ENCODE measurements at regions not wholly inside any gene's neighbourhood (a gene's known extent, or its start where the extent isn't known, plus 50 kb on each side); places are given as distances from the start of the nearest gene placed in this dataset.

- Histone ChIP-seq H4K20me1 (ENCODE audit: insufficient read depth, low read length) (no peaks in the 10 kb centered on the region), H3K9ac (ENCODE audit: low read length) (no peak overlapping the region), H3K27ac (ENCODE audit: low read depth, low read length, poor library complexity, severe bottlenecking) (no peak overlapping the region), H3K27me3 (ENCODE audit: insufficient read depth, low read length) (no peaks in the 10 kb centered on the region), H3K4me1 (ENCODE audit: insufficient read depth, low read length, severe bottlenecking) (no peaks in the 10 kb centered on the region), H2AFZ (ENCODE audit: low read length) (no peak overlapping the region), H3K4me2 (ENCODE audit: low read length) (no peak overlapping the region), H3K4me3 (ENCODE audit: low read depth, low read length, poor library complexity, severe bottlenecking) (no peak overlapping the region), H3K9me2 (ENCODE audit: low read depth, low read length) (no peaks in the 10 kb centered on the region), H3K36me3 (ENCODE audit: insufficient read depth, low read length) (no peaks in the 10 kb centered on the region), H3K79me2 (ENCODE audit: insufficient read depth, low read length) (no peaks in the 10 kb centered on the region), H3K9me3 (ENCODE audit: low read length) (no peaks in the 10 kb centered on the region), H3F3A (ENCODE audit: insufficient read depth, low read length) (no peaks in the 10 kb centered on the region)
- TF ChIP-seq EZH2 (IDR thresholded peaks at IDR 0.05; ENCODE audit: borderline replicate concordance, low read length) (no peak), CTCF (IDR thresholded peaks at IDR 0.05; ENCODE audit: low read length) (no peak)
Measured at GRCh38 chr12:131455581-131456110, 255.2 kb upstream of the SFSWAP start.

GRCh38 chr12:131456301-131457027 lies 254.4 kb upstream of the SFSWAP start:
- no peak overlapping the region for H3K4me3 ChIP-seq (ENCODE audit: low read depth, low read length, poor library complexity, severe bottlenecking)
- H3F3A ChIP-seq (ENCODE audit: insufficient read depth, low read length): no peaks in the 10 kb centered on the region
- TF ChIP-seq EZH2 (IDR thresholded peaks at IDR 0.05; ENCODE audit: borderline replicate concordance, low read length) (no peak), CTCF (IDR thresholded peaks at IDR 0.05; ENCODE audit: low read length) (no peak)
- no peaks in the 10 kb centered on the region for H3K4me1 ChIP-seq (ENCODE audit: insufficient read depth, low read length, severe bottlenecking)
- H3K79me2 ChIP-seq (ENCODE audit: insufficient read depth, low read length): no peaks in the 10 kb centered on the region
- H3K9ac ChIP-seq (ENCODE audit: low read length): no peak overlapping the region
- H2AFZ ChIP-seq (ENCODE audit: low read length): no peak overlapping the region
- no peaks in the 10 kb centered on the region for H3K9me2 ChIP-seq (ENCODE audit: low read depth, low read length)
- H3K4me2 ChIP-seq (ENCODE audit: low read length): no peak overlapping the region
- H3K36me3 ChIP-seq (ENCODE audit: insufficient read depth, low read length): no peaks in the 10 kb centered on the region
- no peaks in the 10 kb centered on the region for H4K20me1 ChIP-seq (ENCODE audit: insufficient read depth, low read length)
- no peaks in the 10 kb centered on the region for H3K27me3 ChIP-seq (ENCODE audit: insufficient read depth, low read length)
- no peaks in the 10 kb centered on the region for H3K9me3 ChIP-seq (ENCODE audit: low read length)
- H3K27ac ChIP-seq (ENCODE audit: low read depth, low read length, poor library complexity, severe bottlenecking): no peak overlapping the region

- Histone ChIP-seq H4K20me1 (ENCODE audit: insufficient read depth, low read length) (no peaks in the 10 kb centered on the region), H3K36me3 (ENCODE audit: insufficient read depth, low read length) (no peaks in the 10 kb centered on the region), H3K9ac (ENCODE audit: low read length) (no peak overlapping the region), H3K4me1 (ENCODE audit: insufficient read depth, low read length, severe bottlenecking) (no peaks in the 10 kb centered on the region), H2AFZ (ENCODE audit: low read length) (no peak overlapping the region), H3K4me3 (ENCODE audit: low read depth, low read length, poor library complexity, severe bottlenecking) (no peak overlapping the region), H3K9me3 (ENCODE audit: low read length) (no peaks in the 10 kb centered on the region), H3K9me2 (ENCODE audit: low read depth, low read length) (no peaks in the 10 kb centered on the region), H3K27me3 (ENCODE audit: insufficient read depth, low read length) (no peaks in the 10 kb centered on the region), H3F3A (ENCODE audit: insufficient read depth, low read length) (no peaks in the 10 kb centered on the region), H3K4me2 (ENCODE audit: low read length) (no peak overlapping the region), H3K79me2 (ENCODE audit: insufficient read depth, low read length) (no peaks in the 10 kb centered on the region), H3K27ac (ENCODE audit: low read depth, low read length, poor library complexity, severe bottlenecking) (no peak overlapping the region)
- TF ChIP-seq CTCF (IDR thresholded peaks at IDR 0.05; ENCODE audit: low read length) (no peak), EZH2 (IDR thresholded peaks at IDR 0.05; ENCODE audit: borderline replicate concordance, low read length) (no peak)
Measured at GRCh38 chr12:131457028-131457310, 253.9 kb upstream of the SFSWAP start.

All from OCI-LY1 (cell line).